ENCODE measurements at regions not wholly inside any gene's neighbourhood (a gene's known extent, or its start where the extent isn't known, plus 50 kb on each side); places are given as distances from the start of the nearest gene placed in this dataset.
"Not testable (repeated sequence)": the region's sequence is repeated elsewhere in the genome, so short reads cannot be mapped to it uniquely, and the experiment has no call there.

DNA sequence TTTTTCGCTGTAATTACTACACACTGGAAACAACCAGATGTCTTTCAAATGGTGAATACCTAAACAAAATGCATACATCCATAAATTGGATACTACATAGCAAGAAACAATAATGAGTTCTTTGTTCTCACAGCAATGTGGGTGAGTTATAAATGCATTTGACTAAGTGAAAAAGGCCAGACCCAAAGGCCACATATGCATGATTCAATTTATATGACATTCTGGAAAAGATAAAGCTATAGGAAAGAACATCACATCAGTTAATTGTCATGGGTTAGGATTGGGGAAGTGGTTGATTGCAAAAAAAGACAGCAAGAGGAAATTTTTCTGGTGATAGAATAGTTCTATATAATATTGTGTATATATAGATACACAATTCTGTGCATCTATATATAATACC, 198.9 kb downstream of the CYLC2 start:
- no peak overlapping the region for H3K27ac Mint-ChIP-seq (ENCODE audit: unreplicated experiment)
- no peak for DNase-seq (ENCODE audit: extremely low spot score, unreplicated experiment)
- no peak overlapping the region for H3K4me3 Mint-ChIP-seq (ENCODE audit: unreplicated experiment)
- peaks cover 4% of the 10 kb centered on the region for H3K9me3 Mint-ChIP-seq (ENCODE audit: unreplicated experiment)
- H3K36me3 Mint-ChIP-seq (ENCODE audit: unreplicated experiment), result no peaks in the 10 kb centered on the region
- TF ChIP-seq, protein P1, sequence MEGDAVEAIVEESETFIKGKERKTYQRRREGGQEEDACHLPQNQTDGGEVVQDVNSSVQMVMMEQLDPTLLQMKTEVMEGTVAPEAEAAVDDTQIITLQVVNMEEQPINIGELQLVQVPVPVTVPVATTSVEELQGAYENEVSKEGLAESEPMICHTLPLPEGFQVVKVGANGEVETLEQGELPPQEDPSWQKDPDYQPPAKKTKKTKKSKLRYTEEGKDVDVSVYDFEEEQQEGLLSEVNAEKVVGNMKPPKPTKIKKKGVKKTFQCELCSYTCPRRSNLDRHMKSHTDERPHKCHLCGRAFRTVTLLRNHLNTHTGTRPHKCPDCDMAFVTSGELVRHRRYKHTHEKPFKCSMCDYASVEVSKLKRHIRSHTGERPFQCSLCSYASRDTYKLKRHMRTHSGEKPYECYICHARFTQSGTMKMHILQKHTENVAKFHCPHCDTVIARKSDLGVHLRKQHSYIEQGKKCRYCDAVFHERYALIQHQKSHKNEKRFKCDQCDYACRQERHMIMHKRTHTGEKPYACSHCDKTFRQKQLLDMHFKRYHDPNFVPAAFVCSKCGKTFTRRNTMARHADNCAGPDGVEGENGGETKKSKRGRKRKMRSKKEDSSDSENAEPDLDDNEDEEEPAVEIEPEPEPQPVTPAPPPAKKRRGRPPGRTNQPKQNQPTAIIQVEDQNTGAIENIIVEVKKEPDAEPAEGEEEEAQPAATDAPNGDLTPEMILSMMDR (IDR thresholded peaks at IDR 0.05), result no peak
- H3K27me3 Mint-ChIP-seq (ENCODE audit: unreplicated experiment), result no peaks in the 10 kb centered on the region
- H3K4me1 Mint-ChIP-seq (ENCODE audit: unreplicated experiment), result no peaks in the 10 kb centered on the region

DNA sequence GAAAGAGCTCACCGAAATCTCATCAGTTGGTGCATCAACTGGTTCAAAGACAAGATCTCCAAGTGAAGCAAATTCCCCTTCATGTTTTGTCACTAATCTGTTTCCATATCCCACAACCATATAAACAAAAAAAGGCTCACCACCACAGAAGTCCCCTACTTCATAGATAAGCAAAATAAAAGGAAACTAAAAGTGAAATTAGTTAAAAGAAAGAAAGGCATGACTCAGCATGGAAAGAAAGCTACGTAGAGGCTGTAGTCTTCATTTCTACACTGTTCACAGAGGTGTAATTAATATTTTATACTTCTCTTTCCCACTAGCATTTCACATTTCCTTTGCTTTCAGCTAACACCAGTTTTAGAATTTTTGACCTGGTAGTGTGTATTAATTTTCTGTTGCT, 208.0 kb downstream of the CYLC2 start:
- Mint-ChIP-seq H3K27ac (ENCODE audit: unreplicated experiment) (no peak overlapping the region), H3K27me3 (ENCODE audit: unreplicated experiment) (no peaks in the 10 kb centered on the region), H3K4me3 (ENCODE audit: unreplicated experiment) (no peak overlapping the region), H3K9me3 (ENCODE audit: unreplicated experiment) (peaks cover 22% of the 10 kb centered on the region), H3K4me1 (ENCODE audit: unreplicated experiment) (no peaks in the 10 kb centered on the region), H3K36me3 (ENCODE audit: unreplicated experiment) (no peaks in the 10 kb centered on the region)
- TF ChIP-seq, protein P1 (IDR thresholded peaks at IDR 0.05), result no peak
- DNase-seq (ENCODE audit: extremely low spot score, unreplicated experiment), result no peak

DNA sequence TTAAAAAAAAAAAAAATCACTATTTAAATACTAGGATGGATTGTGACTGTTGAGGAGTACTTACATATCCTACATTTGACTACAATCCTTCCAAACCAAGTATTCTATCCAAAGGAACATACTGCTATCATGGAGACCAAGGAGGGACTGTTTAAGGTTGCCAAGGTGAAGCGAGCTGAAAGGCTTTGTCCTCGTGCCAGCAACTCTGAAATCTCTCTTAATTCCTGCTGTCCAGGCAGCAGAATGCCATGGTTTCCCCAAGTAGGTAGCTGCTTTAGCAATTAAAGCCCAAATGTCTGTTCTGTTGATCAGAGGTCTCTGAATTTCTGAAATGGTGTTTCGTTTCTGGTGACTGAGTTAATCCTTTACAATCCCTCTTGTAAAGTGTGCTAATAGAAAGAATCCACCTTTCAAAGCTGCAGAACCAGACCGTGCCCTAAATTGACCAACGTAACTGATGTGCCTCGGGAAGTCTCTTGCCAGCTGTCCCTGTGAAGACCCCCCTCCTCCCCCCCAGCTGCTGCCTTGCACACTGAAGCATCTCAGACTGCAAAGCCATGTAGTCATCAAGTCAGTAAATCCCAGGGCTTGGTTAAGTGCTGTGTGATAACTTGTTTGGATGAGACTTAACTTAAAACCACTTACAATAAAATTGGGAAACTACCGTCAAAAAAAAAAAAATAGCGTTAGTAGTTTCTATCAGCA, 210.9 kb downstream of the CYLC2 start:
- H3K4me3 Mint-ChIP-seq (ENCODE audit: unreplicated experiment); H3K4me1 Mint-ChIP-seq (ENCODE audit: unreplicated experiment); DNase-seq (ENCODE audit: extremely low spot score, unreplicated experiment); H3K27ac Mint-ChIP-seq (ENCODE audit: unreplicated experiment); H3K27me3 Mint-ChIP-seq (ENCODE audit: unreplicated experiment); H3K36me3 Mint-ChIP-seq (ENCODE audit: unreplicated experiment): not testable (repeated sequence)
- peaks cover 37% of the 10 kb centered on the region for H3K9me3 Mint-ChIP-seq (ENCODE audit: unreplicated experiment)

DNA sequence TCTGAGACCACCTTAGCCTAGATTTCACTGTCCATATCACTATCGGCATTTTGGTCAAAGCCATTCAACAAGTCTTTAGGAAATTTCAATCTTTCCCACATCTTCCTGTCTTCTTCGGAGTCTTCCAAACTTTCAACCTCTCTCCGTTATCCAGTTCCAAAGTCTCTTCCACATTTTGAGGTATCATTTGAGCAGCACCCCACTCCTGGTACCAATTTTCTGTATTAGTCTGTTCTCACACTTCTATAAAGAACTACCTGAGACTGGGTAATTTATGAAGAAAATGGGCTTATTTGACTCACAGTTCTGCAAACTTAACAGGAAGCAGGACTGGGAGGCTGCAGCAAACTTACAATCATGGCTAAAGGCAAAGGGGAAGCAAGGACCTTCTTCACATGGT, 215.5 kb downstream of the CYLC2 start:
- no peak for DNase-seq (ENCODE audit: extremely low spot score, unreplicated experiment)
- H3K36me3 Mint-ChIP-seq (ENCODE audit: unreplicated experiment), result no peaks in the 10 kb centered on the region
- no peaks in the 10 kb centered on the region for H3K27me3 Mint-ChIP-seq (ENCODE audit: unreplicated experiment)
- H3K4me3 Mint-ChIP-seq (ENCODE audit: unreplicated experiment), result no peak overlapping the region
- no peak overlapping the region for H3K27ac Mint-ChIP-seq (ENCODE audit: unreplicated experiment)
- peaks cover 47% of the 10 kb centered on the region for H3K9me3 Mint-ChIP-seq (ENCODE audit: unreplicated experiment)
- H3K4me1 Mint-ChIP-seq (ENCODE audit: unreplicated experiment), result no peaks in the 10 kb centered on the region
- TF ChIP-seq, protein P1 (IDR thresholded peaks at IDR 0.05), result no peak

DNA sequence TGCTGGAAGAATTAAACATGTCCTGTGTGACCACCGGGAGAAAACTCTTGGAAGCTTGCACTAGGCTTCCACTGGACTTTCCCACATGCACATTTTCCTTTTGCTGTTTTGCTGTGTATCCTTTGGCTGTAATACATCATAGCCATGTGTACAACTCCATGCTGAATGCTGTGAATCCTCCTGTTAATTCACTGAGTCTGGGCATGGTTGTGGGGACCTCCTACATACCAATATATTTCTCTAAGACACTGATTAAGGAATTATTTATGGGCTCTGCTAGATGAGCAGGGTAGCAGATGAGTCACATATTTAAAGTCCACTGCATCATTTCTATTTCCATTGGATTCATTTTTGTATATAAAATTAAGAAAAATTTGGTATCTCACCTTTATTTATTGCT, 220.1 kb downstream of the CYLC2 start:
- Mint-ChIP-seq H3K27ac (ENCODE audit: unreplicated experiment) (no peak overlapping the region), H3K4me1 (ENCODE audit: unreplicated experiment) (no peaks in the 10 kb centered on the region), H3K27me3 (ENCODE audit: unreplicated experiment) (no peaks in the 10 kb centered on the region), H3K36me3 (ENCODE audit: unreplicated experiment) (no peaks in the 10 kb centered on the region), H3K4me3 (ENCODE audit: unreplicated experiment) (no peak overlapping the region), H3K9me3 (ENCODE audit: unreplicated experiment) (peaks cover 15% of the 10 kb centered on the region)
- no peak for DNase-seq (ENCODE audit: extremely low spot score, unreplicated experiment)
- TF ChIP-seq, protein P1 (IDR thresholded peaks at IDR 0.05), result no peak
